HS-27A (cell line): ENCODE measurements at regions not wholly inside any gene's neighbourhood (a gene's known extent, or its start where the extent isn't known, plus 50 kb on each side); places are given as distances from the start of the nearest gene placed in this dataset.
A peak's percentile ranks its signal among the peaks of the same experiment; 100 is the strongest.
"Not testable (repeated sequence)": the region's sequence is repeated elsewhere in the genome, so short reads cannot be mapped to it uniquely, and the experiment has no call there.

Experiments
- DNase-seq: peaks from one replicate; pipeline ENCODE4 v3.0.0-alpha.2; 2012; ENCODE audit warnings: low read depth, missing footprints

DNA sequence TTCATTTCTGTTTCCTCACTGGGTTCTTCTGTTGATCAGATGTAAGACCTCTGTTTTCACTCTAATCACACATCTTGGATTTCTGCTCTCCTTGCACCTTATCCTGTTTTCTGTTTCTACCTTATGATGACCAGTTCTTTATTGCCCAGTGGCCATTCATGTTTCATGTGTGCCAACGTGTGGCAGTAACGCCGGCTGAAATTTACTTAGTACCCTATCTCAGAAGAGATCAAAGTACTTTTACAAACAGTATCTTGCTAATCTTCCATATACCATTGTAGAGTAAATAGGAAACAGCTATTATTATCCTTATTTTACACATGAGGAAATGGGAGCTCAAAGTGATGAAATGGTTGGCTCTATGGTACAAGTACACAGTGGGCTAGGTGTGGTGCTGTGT, 74.0 kb downstream of the GATA3 start:
- no peak for DNase-seq

- no peak for DNase-seq
Measured at GRCh38 chr10:8129438-8129837, 75.0 kb downstream of the GATA3 start.

DNA sequence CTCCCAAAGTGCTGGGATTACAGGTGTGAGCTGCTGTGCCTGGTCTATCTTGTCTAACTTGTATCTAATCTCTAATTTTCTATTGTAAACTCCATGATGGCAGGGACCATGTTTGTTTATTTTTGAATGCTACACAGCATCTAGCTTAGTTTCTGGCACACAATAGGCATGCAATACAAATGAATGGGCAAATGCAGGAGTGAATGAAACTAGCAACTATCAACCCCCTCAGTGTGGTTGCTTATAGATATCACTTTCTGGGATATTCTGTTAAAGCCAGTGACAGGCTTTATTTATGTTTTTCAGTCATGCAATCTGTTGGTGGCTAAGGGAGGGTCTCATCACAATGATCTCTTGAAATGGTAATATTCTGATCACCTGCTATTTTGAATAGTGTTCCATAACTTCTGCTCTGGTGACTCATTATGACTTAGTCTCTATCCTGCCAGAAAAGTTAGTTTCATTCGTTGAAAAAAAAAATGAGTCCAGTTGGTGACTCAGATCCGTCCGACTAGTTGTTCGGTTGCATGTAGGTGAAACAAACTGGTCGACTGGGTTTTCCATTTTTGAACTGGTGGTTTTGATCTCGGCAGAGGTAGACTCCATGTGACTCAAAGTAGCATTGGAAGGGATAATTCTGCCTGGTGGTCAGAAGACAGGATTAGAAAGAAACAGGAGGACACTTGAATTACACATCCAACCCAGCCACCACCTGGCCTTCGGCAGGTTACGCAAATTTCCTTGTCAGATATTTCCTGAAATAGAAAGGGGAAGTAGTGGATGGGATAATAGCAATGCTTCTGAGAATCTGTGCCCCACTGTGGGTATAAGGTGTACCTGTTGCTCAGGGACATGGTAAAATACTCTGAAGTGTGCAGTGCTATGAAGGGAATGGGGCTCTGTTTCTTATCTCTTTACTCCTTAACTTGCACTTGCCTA, 76.8 kb downstream of the GATA3 start:
- DNase-seq: peak; percentile 52

DNA sequence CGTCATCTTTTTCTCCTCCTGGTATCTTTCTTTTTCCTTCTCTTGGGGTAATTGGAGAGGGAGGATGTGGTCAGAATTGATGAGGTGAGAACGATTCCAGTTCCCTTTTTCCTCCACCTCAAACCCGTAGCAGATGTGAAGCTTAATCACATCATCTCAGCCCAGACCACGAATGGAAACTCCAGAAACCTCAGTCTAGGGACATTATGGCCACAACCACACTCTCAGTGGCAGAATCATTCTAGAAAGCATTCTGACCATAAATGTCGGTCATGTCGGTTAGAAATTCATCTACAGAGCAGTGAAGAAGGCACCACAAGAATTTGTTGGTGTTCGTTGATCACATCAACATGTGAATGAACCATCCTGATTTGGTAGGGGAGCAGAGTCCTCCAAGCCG, 78.7 kb downstream of the GATA3 start:
- no peak for DNase-seq

GRCh38 chr10:8136736-8137135, 82.2 kb downstream of the GATA3 start:
- no peak for DNase-seq

DNA sequence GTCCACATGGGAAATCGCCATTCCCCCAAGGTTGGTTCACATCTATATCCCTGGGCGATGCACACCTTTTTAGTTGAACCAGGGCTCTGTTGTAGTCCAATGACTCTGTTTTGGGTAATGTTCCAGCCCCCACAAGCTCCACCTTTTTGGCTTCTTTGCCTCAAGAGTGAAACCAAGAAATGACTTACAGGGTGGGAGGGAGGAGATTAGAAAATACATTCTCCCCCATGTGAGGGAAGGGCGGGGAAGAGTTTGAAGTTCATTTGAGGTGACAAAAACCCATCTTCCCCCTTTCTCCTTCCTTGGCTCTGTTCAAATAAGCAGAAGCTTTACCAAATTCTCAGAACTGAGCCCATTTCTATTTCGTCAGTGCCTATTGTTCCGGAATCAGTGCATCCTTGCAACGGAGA, 82.8 kb downstream of the GATA3 start:
- DNase-seq: no peak

DNA sequence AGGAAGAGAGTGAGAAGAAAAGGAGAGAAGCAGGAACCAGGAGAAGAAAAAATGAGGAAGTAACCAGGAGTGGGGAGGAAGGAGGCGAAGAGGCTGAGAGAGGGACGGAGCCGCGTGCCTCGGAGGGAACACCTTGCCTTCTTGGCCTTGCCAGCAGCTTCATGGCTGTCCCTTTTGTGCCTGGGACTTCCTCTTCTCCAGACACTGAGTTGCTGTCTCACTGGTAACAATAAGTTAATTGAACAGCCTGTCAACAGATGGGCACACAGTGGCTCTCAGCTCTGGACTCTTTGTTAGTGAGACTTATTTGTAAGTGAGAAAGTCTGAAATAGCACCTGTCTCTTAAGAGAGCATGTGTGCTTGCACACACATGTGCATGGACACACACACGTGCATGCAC, 83.2 kb downstream of the GATA3 start:
- no peak for DNase-seq

- DNase-seq: no peak
Measured at GRCh38 chr10:8138471-8138870, 84.0 kb downstream of the GATA3 start.

- DNase-seq: no peak
Measured at GRCh38 chr10:8144496-8144895, 90.0 kb downstream of the GATA3 start.

DNA sequence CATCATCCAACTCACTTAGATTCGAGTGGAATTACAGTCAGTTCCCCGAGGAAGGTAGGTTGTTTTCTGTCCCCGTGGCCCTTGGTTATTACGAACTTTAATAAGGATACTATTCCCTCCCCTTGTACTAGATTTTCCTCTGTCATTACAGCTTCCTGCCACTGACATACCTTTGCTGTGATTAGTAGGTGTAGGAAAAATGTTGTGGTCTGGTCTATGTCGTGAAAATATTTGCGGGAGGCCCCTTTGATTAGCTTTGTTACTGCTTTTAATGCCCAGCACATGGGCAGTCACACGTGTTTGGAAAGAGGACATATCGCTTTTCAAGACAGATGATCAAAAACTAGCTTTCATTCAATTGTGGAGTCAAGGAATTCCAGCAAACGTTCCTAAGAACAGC, 92.2 kb downstream of the GATA3 start:
- DNase-seq: peak; percentile 51

GRCh38 chr10:8149991-8150390, 95.5 kb downstream of the GATA3 start:
- DNase-seq: no peak

DNA sequence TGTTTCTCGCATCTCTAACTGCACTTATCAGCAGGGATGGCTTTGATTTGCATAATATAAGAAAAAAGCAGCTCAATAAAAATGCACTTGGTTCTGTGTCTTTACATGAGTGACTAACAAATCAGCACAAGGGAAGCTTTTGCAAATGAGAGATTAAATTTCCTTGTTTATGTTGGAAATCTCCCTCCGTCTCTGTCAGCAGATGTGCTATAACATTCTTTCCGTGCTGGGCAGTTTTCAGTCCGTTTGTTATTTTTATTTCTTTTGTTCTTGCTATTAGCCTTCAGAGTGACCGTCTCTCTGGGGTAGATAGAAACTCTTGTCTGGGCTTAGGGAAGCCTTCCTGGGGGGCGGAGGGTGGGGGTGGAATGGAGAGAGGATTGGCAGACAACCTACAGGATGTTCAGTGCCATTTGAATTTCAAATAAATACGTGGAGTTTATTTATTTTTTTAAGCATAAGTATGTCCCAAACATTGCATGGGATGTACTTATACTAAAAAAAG, 96.0 kb downstream of the GATA3 start:
- DNase-seq: no peak

- no peak for DNase-seq
Measured at GRCh38 chr10:8151086-8151485, 96.6 kb downstream of the GATA3 start.

GRCh38 chr10:8156918-8157317, 102.4 kb downstream of the GATA3 start:
- no peak for DNase-seq

- no peak for DNase-seq
Measured at GRCh38 chr10:8158193-8159071, 103.9 kb downstream of the GATA3 start.

DNA sequence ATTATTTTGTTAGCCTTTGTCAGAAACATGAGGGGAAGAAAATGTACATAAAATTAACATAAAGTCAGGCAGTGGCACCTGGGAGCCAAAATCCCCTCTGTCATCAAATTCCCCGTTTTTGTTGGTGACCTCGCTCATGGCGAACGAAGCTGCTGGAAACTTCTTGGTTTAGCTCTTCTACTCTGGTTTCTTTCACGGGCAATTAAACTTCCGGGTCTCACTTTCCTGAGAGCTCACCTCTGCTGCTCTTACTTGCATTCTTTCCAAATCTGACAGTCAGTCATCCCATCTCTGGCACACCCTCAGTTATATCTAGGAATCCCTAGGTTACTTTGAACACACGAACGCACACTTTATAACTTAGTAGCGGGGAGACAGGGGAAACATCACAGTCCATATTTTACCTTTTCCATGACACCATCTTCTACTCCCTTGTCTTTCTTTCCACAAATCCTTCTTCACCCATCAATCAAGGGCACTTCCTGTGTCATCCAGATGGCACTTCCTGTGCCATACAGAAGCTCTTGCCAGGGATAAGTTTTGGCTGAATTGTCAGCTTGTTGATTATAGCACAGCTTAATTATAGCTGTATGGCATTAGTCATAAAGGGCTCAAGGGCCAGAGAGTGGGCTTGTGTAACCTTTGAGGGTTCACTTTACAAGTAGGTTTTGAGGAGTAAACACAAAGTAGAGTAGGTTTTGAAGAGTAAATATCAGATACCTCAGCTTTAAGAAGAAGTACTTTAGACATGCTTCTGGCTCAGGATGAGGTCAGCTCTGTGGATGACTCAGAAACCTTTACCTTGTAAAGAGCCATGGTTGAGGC, 105.1 kb downstream of the GATA3 start:
- no peak for DNase-seq

- no peak for DNase-seq
Measured at GRCh38 chr10:8163824-8164223, 109.3 kb downstream of the GATA3 start.

GRCh38 chr10:8164640-8165039, 110.2 kb downstream of the GATA3 start:
- DNase-seq: not testable (repeated sequence)

GRCh38 chr10:8168836-8169235, 114.3 kb downstream of the GATA3 start:
- DNase-seq: no peak

GRCh38 chr10:8171008-8171407, 116.5 kb downstream of the GATA3 start:
- DNase-seq: no peak

DNA sequence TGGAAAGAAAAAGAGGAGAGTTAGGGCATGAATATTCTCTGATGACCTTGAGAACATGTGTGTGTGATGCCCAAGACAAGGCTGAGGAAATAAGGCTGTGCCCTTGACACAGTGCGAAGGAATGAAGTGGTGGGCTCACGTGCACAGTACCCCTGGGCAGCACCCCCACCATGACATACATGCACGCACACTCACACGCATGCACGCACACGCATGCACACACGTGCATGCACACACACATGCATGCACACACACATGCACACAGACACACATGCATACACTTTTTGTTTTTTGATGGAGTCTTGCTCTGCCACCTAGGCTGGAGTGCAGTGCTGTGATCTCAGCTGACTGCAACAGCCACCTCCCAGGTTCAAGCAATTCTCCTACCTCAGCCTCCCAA, 118.1 kb downstream of the GATA3 start:
- DNase-seq: no peak
